ENCODE measurements at regions not wholly inside any gene's neighbourhood (a gene's known extent, or its start where the extent isn't known, plus 50 kb on each side); places are given as distances from the start of the nearest gene placed in this dataset.

GRCh38 chr6:105747823-105748405 is 338.2 kb upstream of the PRDM1 start:
- TF ChIP-seq EZH2phosphoT487 (conservative IDR thresholded peaks at IDR 0.05; ENCODE audit: low read length): no peak
- no peak for TF ChIP-seq CTCF (IDR thresholded peaks at IDR 0.05; ENCODE audit: insufficient read depth, low read length, poor library complexity, severe bottlenecking)
